GM23248 (cell line): ENCODE measurements at regions not wholly inside any gene's neighbourhood (a gene's known extent, or its start where the extent isn't known, plus 50 kb on each side); places are given as distances from the start of the nearest gene placed in this dataset.

Experiments used
- DNase-seq: peaks from one replicate; pipeline ENCODE4 v3.0.0-alpha.2; 2015
- H2AFZ ChIP-seq: fragments of 200-600 bp; sonication (generic); 2 replicates; pipeline ENCODE4 v1.6.1; 2016; ENCODE audit warnings: antibody characterized with exemption
- H3F3A ChIP-seq: fragments of 200-600 bp; sonication (generic); 2 replicates; pipeline ENCODE4 v1.6.1; 2016; ENCODE audit warnings: mild to moderate bottlenecking, antibody characterized with exemption, mixed run types; ENCODE audit not compliant: insufficient read depth
- H3K27ac ChIP-seq: fragments of 200-600 bp; sonication (generic); 2 replicates; pipeline ENCODE4 v1.5.1; 2016; ENCODE audit warnings: mild to moderate bottlenecking
- H3K27me3 ChIP-seq: fragments of 200-600 bp; sonication (generic); replicated peaks from 2 replicates; pipeline ENCODE4 v1.6.1; 2016; ENCODE audit warnings: mild to moderate bottlenecking; ENCODE audit not compliant: insufficient read depth
- H3K36me3 ChIP-seq: fragments of 200-600 bp; sonication (generic); 2 replicates; pipeline ENCODE4 v1.6.1; 2016; ENCODE audit warnings: low read depth, mild to moderate bottlenecking
- H3K4me1 ChIP-seq: fragments of 200-600 bp; sonication (generic); 2 replicates; pipeline ENCODE4 v1.6.1; 2016; ENCODE audit warnings: mild to moderate bottlenecking; ENCODE audit not compliant: insufficient read depth
- H3K4me2 ChIP-seq: fragments of 200-600 bp; sonication (generic); one replicate; pipeline ENCODE4 v1.6.1; 2016; ENCODE audit warnings: mild to moderate bottlenecking; ENCODE audit not compliant: unreplicated experiment
- H3K4me3 ChIP-seq: fragments of 200-600 bp; sonication (generic); 2 replicates; pipeline ENCODE4 v1.5.1; 2016; ENCODE audit warnings: mild to moderate bottlenecking
- H3K79me2 ChIP-seq: fragments of 200-600 bp; sonication (generic); 2 replicates; pipeline ENCODE4 v1.6.1; 2016; ENCODE audit warnings: mild to moderate bottlenecking; ENCODE audit not compliant: insufficient read depth
- H3K9ac ChIP-seq: fragments of 200-600 bp; sonication (generic); 2 replicates; pipeline ENCODE4 v1.6.1; 2016; ENCODE audit warnings: mild to moderate bottlenecking
- H3K9me2 ChIP-seq: fragments of 200-600 bp; sonication (generic); 2 replicates; pipeline ENCODE4 v1.6.1; 2016; ENCODE audit warnings: mixed run types, mild to moderate bottlenecking, moderate library complexity; ENCODE audit not compliant: insufficient read depth
- H3K9me3 ChIP-seq: fragments of 200-600 bp; sonication (generic); one replicate; pipeline ENCODE4 v1.6.1; 2017; ENCODE audit warnings: low read depth
- H4K20me1 ChIP-seq: fragments of 200-600 bp; sonication (generic); 2 replicates; pipeline ENCODE4 v1.6.0; 2016; ENCODE audit not compliant: insufficient read depth
- EZH2 ChIP-seq: fragments of 200-600 bp; sonication (generic); IDR thresholded peaks from 2 replicates; pipeline ENCODE4 v1.6.1; 2018; ENCODE audit warnings: antibody characterized with exemption, mild to moderate bottlenecking; ENCODE audit not compliant: insufficient read depth, poor library complexity, severe bottlenecking
- EZH2phosphoT487 ChIP-seq: fragments of 200-600 bp; sonication (generic); IDR thresholded peaks from 2 replicates; pipeline ENCODE4 v1.6.1; 2018; ENCODE audit warnings: antibody characterized with exemption, moderate library complexity, mild to moderate bottlenecking, low read depth; ENCODE audit not compliant: insufficient read depth
- WGBS, 2 experiments: methylation state at CpG; one replicate each; pipeline ENCODE4 v1.1.6; 2015 to 2017; ENCODE audit warnings: low lambda C conversion rate in 2 of 2, low coverage in 1 of 2; ENCODE audit errors: missing lambda C conversion rate in 2 of 2; 5-methylcytosine and 5-hydroxymethylcytosine counted together
- in situ Hi-C: fragments of 300-500 bp; cut with MboI; formaldehyde crosslinking; loops from 2 replicates; pipeline ENCODE4 v1.15.0; 2020

GRCh38 chr11:41622707-41623359, 163.4 kb upstream of the LRRC4C start:
- WGBS, 2 experiments = 47 to 54% methylated on average over 25 to 31 of the region's 32 CpGs
- Histone ChIP-seq H3K79me2 (no peaks in the 10 kb centered on the region), H3K9ac (no peak overlapping the region), H3K4me2 (no peak overlapping the region), H3K9me3 (no peaks in the 10 kb centered on the region), H3K27ac (no peak overlapping the region), H3F3A (no peaks in the 10 kb centered on the region), H4K20me1 (no peaks in the 10 kb centered on the region), H3K4me1 (no peaks in the 10 kb centered on the region), H3K9me2 (no peaks in the 10 kb centered on the region), H2AFZ (no peak overlapping the region), H3K27me3 (no peaks in the 10 kb centered on the region), H3K4me3 (no peak overlapping the region), H3K36me3 (no peaks in the 10 kb centered on the region)
- no peak for DNase-seq
- in situ Hi-C loops = no loop called here
- TF ChIP-seq EZH2 = no peak
- TF ChIP-seq EZH2phosphoT487 = no peak

DNA sequence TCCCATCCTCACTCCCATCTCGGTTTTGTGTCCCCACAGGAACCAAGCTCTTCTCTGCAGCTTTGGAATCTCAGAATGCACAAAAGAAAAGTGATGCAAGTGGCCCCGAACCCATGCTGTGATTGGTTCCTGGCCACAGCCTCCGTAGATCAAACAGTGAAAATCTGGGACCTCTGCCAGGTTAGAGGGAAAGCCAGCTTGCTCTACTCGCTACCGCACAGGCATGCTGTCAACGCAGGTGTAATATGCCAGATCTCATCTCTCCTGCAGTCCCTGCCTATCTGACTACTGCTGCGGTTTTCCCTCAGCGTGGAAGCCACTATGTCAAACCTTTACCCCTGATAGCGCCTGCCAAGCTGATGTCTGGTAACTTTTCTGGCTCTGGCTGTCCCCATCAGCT, 200.5 kb upstream of the LRRC4C start:
- 26 to 28% methylated on average over 9 of the region's 9 CpGs for WGBS, 2 experiments
- no peak overlapping the region for H3K9ac ChIP-seq
- in situ Hi-C loops = no loop called here
- no peak overlapping the region for H3K27ac ChIP-seq
- no peak overlapping the region for H2AFZ ChIP-seq
- H3K9me2 ChIP-seq = no peaks in the 10 kb centered on the region
- no peak overlapping the region for H3K4me2 ChIP-seq
- no peaks in the 10 kb centered on the region for H3K79me2 ChIP-seq
- no peak for DNase-seq
- H3K4me1 ChIP-seq = no peaks in the 10 kb centered on the region
- H3K4me3 ChIP-seq = no peak overlapping the region
- H4K20me1 ChIP-seq = no peaks in the 10 kb centered on the region
- H3F3A ChIP-seq = no peaks in the 10 kb centered on the region
- no peaks in the 10 kb centered on the region for H3K36me3 ChIP-seq
- H3K9me3 ChIP-seq = no peaks in the 10 kb centered on the region
- no peaks in the 10 kb centered on the region for H3K27me3 ChIP-seq
- no peak for TF ChIP-seq EZH2phosphoT487
- no peak for TF ChIP-seq EZH2

DNA sequence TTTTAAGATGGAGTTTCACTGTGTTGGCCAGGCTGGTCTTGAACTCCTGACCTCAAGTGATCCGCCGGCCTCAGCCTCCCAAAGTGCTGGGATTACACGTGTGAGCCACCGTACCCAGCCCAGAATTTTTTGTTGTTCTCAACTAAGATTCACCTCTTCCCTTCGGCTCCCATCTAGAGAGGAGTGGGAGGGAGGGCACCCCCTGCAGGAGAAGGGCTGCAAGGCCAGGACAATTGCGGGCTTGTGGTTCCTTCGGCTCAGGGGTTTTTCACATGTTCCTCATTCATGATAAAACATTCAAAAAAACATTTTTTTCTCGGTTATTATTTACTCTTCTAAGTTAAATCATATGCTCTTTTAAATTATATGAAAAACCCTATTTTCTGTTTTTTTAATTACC, 201.1 kb upstream of the LRRC4C start:
- H3K79me2 ChIP-seq = no peaks in the 10 kb centered on the region
- H4K20me1 ChIP-seq = no peaks in the 10 kb centered on the region
- H3K27ac ChIP-seq = no peak overlapping the region
- H3K4me1 ChIP-seq = no peaks in the 10 kb centered on the region
- no peak overlapping the region for H2AFZ ChIP-seq
- H3K4me2 ChIP-seq = no peak overlapping the region
- 36 to 45% methylated on average over 8 of the region's 8 CpGs for WGBS, 2 experiments
- DNase-seq = no peak
- no peak overlapping the region for H3K9ac ChIP-seq
- H3K4me3 ChIP-seq = no peak overlapping the region
- no peaks in the 10 kb centered on the region for H3K9me3 ChIP-seq
- H3F3A ChIP-seq = no peaks in the 10 kb centered on the region
- no peaks in the 10 kb centered on the region for H3K36me3 ChIP-seq
- no peaks in the 10 kb centered on the region for H3K27me3 ChIP-seq
- TF ChIP-seq EZH2 (no peak), EZH2phosphoT487 (no peak)
- no peaks in the 10 kb centered on the region for H3K9me2 ChIP-seq
- in situ Hi-C loops = no loop called here

DNA sequence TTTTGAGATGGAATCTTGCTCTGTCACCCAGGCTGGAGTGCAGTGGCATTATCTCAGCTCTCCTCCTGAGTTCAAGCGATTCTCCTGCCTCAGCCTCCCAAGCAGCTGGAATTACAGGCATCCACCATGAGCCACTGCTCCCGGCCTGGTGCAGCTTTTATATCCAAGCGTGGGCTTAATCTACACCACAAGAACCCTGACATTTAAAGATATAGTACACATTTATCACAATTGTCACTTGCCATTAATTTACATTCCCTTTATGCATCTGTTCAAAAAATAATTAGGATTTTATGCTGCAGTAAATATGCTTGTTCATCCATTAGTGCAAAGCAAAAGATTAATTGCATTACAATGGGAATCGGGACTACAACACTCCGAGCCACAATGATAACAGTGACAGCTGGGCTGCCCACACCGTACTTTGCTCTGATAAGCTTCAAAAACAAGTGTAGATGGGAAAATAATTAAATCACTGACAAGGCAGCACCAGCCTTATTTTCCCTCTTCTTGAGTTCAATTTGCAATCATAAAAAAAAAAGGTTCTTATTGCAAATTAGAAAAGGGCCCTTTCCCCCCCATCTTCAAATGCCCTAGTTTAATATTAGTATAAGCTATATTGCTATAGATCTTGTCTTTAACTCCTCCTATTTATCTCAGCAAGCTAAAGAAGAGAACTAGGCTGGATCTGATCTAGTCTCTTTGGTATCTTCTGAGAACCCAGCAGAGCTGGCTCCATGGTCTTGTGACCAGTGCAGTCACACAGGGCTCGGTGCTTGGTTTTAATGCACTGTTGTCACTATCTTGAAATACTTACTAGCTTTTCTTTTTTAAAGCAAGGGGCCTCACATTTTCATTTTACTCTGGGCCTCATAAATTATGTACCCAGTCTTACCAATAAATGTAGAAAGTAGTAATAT, 206.2 kb upstream of the LRRC4C start:
- Histone ChIP-seq H3F3A (no peaks in the 10 kb centered on the region), H2AFZ (no peak overlapping the region), H3K4me3 (no peak overlapping the region), H4K20me1 (no peaks in the 10 kb centered on the region), H3K36me3 (no peaks in the 10 kb centered on the region), H3K9ac (no peak overlapping the region), H3K27me3 (no peaks in the 10 kb centered on the region), H3K4me1 (no peaks in the 10 kb centered on the region), H3K79me2 (no peaks in the 10 kb centered on the region), H3K9me2 (no peaks in the 10 kb centered on the region), H3K9me3 (no peaks in the 10 kb centered on the region), H3K27ac (no peak overlapping the region), H3K4me2 (no peak overlapping the region)
- DNase-seq = no peak
- 11 to 13% methylated on average over 6 to 7 of the region's 7 CpGs for WGBS, 2 experiments
- no peak for TF ChIP-seq EZH2
- TF ChIP-seq EZH2phosphoT487 = no peak
- in situ Hi-C loops = no loop called here
